ENCODE measurements at regions not wholly inside any gene's neighbourhood (a gene's known extent, or its start where the extent isn't known, plus 50 kb on each side); places are given as distances from the start of the nearest gene placed in this dataset.

GRCh38 chr21:38905752-38906151 is 100.0 kb downstream of the ETS2 start:
- no peak for DNase-seq

GRCh38 chr21:38905328-38905727 is 99.6 kb downstream of the ETS2 start:
- DNase-seq = no peak

- DNase-seq = no peak
These were observed 98.0 kb downstream of the ETS2 start for GRCh38 chr21:38903690-38904139.

GRCh38 chr21:38902608-38903445 is 97.1 kb downstream of the ETS2 start:
- DNase-seq = no peak

- DNase-seq = no peak
These were observed 94.8 kb downstream of the ETS2 start for GRCh38 chr21:38900499-38900898.

GRCh38 chr21:38899985-38900384 is 94.3 kb downstream of the ETS2 start:
- DNase-seq = peak; percentile 7

- no peak for DNase-seq
These were observed 93.7 kb downstream of the ETS2 start for GRCh38 chr21:38899277-38899947.

GRCh38 chr21:38898422-38899096 is 92.8 kb downstream of the ETS2 start:
- DNase-seq = no peak

GRCh38 chr21:38897532-38898421 is 92.0 kb downstream of the ETS2 start:
- no peak for DNase-seq

GRCh38 chr21:38894899-38895298 is 89.2 kb downstream of the ETS2 start:
- DNase-seq = no peak

GRCh38 chr21:38888991-38889561 is 83.3 kb downstream of the ETS2 start:
- no peak for DNase-seq

GRCh38 chr21:38887749-38888148 is 82.0 kb downstream of the ETS2 start:
- no peak for DNase-seq

- DNase-seq = no peak
These were observed 81.4 kb downstream of the ETS2 start for GRCh38 chr21:38887062-38887686.

GRCh38 chr21:38885909-38886308 is 80.2 kb downstream of the ETS2 start:
- DNase-seq = no peak

- no peak for DNase-seq
These were observed 78.7 kb downstream of the ETS2 start for GRCh38 chr21:38884440-38884839.

GRCh38 chr21:38883142-38883541 is 77.4 kb downstream of the ETS2 start:
- no peak for DNase-seq

GRCh38 chr21:38881131-38881530 is 75.4 kb downstream of the ETS2 start:
- no peak for DNase-seq

- DNase-seq = no peak
These were observed 74.8 kb downstream of the ETS2 start for GRCh38 chr21:38880577-38880966.

- no peak for DNase-seq
These were observed 74.3 kb downstream of the ETS2 start for GRCh38 chr21:38879912-38880576.

GRCh38 chr21:38878379-38879179 is 72.8 kb downstream of the ETS2 start:
- DNase-seq = no peak

Data from stimulated activated CD4-positive, alpha-beta T cell treated with anti-CD3 and anti-CD28 coated beads, Interleukin-15, amount 100 ng/mL, for 24 hours (primary cell).